ENCODE measurements at regions not wholly inside any gene's neighbourhood (a gene's known extent, or its start where the extent isn't known, plus 50 kb on each side); places are given as distances from the start of the nearest gene placed in this dataset.
"Not testable (repeated sequence)": the region's sequence is repeated elsewhere in the genome, so short reads cannot be mapped to it uniquely, and the experiment has no call there.

DNA sequence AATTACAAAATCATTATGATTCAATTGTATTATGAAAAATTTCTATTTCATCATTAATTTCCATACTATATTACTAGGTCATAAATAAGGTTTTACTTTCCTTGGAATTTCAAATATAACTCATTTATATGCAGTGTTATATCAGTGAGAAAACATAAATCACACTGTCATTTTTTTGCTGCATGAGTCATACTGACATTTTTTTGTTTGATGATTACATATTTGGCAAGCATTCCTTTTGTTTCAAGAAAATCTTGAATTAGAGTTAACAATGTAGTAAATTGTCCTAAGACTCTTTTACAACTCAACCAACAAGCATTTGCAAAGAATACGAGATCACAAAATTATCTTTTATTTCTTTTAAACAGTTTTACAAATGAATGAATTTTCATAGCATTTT, 298.4 kb upstream of the SEMA6A start:
- Mint-ChIP-seq H3K4me3 (no peak overlapping the region), H3K36me3 (peaks cover 14% of the 10 kb centered on the region), H3K27ac (no peak overlapping the region), H3K27me3 (ENCODE audit: low read depth) (no peaks in the 10 kb centered on the region), H3K9me3 (peaks cover 18% of the 10 kb centered on the region), H3K4me1 (peaks cover under 1% of the 10 kb centered on the region)
- no peak for DNase-seq (ENCODE audit: low spot score)
- TF ChIP-seq ESRRA (CRISPR knock-in tag; IDR thresholded peaks at IDR 0.05; ENCODE audit: borderline replicate concordance) (no peak), GTF2I (CRISPR knock-in tag; conservative IDR thresholded peaks at IDR 0.05) (no peak), NR1H2 (CRISPR knock-in tag; IDR thresholded peaks at IDR 0.05) (no peak), MXD4 (CRISPR knock-in tag; IDR thresholded peaks at IDR 0.05; ENCODE audit: borderline replicate concordance) (no peak), ZNF219 (CRISPR knock-in tag; IDR thresholded peaks at IDR 0.05; ENCODE audit: borderline replicate concordance) (no peak), ZNF423 (CRISPR knock-in tag; IDR thresholded peaks at IDR 0.05) (no peak), ZNF396 (CRISPR knock-in tag; IDR thresholded peaks at IDR 0.05; ENCODE audit: borderline replicate concordance) (no peak)
- TF ChIP-seq, protein P1, sequence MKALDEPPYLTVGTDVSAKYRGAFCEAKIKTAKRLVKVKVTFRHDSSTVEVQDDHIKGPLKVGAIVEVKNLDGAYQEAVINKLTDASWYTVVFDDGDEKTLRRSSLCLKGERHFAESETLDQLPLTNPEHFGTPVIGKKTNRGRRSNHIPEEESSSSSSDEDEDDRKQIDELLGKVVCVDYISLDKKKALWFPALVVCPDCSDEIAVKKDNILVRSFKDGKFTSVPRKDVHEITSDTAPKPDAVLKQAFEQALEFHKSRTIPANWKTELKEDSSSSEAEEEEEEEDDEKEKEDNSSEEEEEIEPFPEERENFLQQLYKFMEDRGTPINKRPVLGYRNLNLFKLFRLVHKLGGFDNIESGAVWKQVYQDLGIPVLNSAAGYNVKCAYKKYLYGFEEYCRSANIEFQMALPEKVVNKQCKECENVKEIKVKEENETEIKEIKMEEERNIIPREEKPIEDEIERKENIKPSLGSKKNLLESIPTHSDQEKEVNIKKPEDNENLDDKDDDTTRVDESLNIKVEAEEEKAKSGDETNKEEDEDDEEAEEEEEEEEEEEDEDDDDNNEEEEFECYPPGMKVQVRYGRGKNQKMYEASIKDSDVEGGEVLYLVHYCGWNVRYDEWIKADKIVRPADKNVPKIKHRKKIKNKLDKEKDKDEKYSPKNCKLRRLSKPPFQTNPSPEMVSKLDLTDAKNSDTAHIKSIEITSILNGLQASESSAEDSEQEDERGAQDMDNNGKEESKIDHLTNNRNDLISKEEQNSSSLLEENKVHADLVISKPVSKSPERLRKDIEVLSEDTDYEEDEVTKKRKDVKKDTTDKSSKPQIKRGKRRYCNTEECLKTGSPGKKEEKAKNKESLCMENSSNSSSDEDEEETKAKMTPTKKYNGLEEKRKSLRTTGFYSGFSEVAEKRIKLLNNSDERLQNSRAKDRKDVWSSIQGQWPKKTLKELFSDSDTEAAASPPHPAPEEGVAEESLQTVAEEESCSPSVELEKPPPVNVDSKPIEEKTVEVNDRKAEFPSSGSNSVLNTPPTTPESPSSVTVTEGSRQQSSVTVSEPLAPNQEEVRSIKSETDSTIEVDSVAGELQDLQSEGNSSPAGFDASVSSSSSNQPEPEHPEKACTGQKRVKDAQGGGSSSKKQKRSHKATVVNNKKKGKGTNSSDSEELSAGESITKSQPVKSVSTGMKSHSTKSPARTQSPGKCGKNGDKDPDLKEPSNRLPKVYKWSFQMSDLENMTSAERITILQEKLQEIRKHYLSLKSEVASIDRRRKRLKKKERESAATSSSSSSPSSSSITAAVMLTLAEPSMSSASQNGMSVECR (CRISPR knock-in tag; IDR thresholded peaks at IDR 0.05; ENCODE audit: borderline replicate concordance): no peak
- TF ChIP-seq, protein P2, sequence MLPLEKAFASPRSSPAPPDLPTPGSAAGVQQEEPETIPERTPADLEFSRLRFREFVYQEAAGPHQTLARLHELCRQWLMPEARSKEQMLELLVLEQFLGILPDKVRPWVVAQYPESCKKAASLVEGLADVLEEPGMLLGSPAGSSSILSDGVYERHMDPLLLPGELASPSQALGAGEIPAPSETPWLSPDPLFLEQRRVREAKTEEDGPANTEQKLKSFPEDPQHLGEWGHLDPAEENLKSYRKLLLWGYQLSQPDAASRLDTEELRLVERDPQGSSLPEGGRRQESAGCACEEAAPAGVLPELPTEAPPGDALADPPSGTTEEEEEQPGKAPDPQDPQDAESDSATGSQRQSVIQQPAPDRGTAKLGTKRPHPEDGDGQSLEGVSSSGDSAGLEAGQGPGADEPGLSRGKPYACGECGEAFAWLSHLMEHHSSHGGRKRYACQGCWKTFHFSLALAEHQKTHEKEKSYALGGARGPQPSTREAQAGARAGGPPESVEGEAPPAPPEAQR (CRISPR knock-in tag; IDR thresholded peaks at IDR 0.05): no peak
- TF ChIP-seq, protein P3, sequence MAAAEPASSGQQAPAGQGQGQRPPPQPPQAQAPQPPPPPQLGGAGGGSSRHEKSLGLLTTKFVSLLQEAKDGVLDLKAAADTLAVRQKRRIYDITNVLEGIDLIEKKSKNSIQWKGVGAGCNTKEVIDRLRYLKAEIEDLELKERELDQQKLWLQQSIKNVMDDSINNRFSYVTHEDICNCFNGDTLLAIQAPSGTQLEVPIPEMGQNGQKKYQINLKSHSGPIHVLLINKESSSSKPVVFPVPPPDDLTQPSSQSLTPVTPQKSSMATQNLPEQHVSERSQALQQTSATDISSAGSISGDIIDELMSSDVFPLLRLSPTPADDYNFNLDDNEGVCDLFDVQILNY (CRISPR knock-in tag; IDR thresholded peaks at IDR 0.05): no peak
- TF ChIP-seq, protein P4, sequence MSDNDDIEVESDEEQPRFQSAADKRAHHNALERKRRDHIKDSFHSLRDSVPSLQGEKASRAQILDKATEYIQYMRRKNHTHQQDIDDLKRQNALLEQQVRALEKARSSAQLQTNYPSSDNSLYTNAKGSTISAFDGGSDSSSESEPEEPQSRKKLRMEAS (CRISPR knock-in tag; IDR thresholded peaks at IDR 0.05): no peak
- CTCF ChIA-PET: no interaction called here
- no peak for ATAC-seq
- POLR2A ChIA-PET: no interaction called here

- Mint-ChIP-seq H3K9me3 (peaks cover 18% of the 10 kb centered on the region), H3K27me3 (ENCODE audit: low read depth) (no peaks in the 10 kb centered on the region), H3K27ac (no peak overlapping the region), H3K4me1 (peaks cover 6% of the 10 kb centered on the region), H3K4me3 (no peak overlapping the region), H3K36me3 (peaks cover 14% of the 10 kb centered on the region)
- ChIA-PET CTCF (no interaction called here), POLR2A (no interaction called here)
- no peak for DNase-seq (ENCODE audit: low spot score)
- ATAC-seq: no peak
- no peak for TF ChIP-seq ZNF138 (CRISPR knock-in tag; conservative IDR thresholded peaks at IDR 0.05)
- no peak for TF ChIP-seq NR2C2 (CRISPR knock-in tag; IDR thresholded peaks at IDR 0.05)
- no peak for TF ChIP-seq CREM (CRISPR knock-in tag; IDR thresholded peaks at IDR 0.05)
- no peak for TF ChIP-seq TP53 (CRISPR knock-in tag; IDR thresholded peaks at IDR 0.05)
- TF ChIP-seq ZNF232 (CRISPR knock-in tag; IDR thresholded peaks at IDR 0.05): no peak
- no peak for TF ChIP-seq SOX15 (CRISPR knock-in tag; IDR thresholded peaks at IDR 0.05)
- no peak for TF ChIP-seq OVOL2 (CRISPR knock-in tag; IDR thresholded peaks at IDR 0.05; ENCODE audit: borderline replicate concordance)
- TF ChIP-seq, protein P5, sequence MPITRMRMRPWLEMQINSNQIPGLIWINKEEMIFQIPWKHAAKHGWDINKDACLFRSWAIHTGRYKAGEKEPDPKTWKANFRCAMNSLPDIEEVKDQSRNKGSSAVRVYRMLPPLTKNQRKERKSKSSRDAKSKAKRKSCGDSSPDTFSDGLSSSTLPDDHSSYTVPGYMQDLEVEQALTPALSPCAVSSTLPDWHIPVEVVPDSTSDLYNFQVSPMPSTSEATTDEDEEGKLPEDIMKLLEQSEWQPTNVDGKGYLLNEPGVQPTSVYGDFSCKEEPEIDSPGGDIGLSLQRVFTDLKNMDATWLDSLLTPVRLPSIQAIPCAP (CRISPR knock-in tag; IDR thresholded peaks at IDR 0.05): no peak
- TF ChIP-seq KAT7 (CRISPR knock-in tag; IDR thresholded peaks at IDR 0.05; ENCODE audit: borderline replicate concordance): no peak
- TF ChIP-seq, protein P6, sequence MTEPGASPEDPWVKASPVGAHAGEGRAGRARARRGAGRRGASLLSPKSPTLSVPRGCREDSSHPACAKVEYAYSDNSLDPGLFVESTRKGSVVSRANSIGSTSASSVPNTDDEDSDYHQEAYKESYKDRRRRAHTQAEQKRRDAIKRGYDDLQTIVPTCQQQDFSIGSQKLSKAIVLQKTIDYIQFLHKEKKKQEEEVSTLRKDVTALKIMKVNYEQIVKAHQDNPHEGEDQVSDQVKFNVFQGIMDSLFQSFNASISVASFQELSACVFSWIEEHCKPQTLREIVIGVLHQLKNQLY (CRISPR knock-in tag; IDR thresholded peaks at IDR 0.05): no peak
- no peak for TF ChIP-seq NFYB (CRISPR knock-in tag; conservative IDR thresholded peaks at IDR 0.05; ENCODE audit: low read depth)
- TF ChIP-seq, protein P7, sequence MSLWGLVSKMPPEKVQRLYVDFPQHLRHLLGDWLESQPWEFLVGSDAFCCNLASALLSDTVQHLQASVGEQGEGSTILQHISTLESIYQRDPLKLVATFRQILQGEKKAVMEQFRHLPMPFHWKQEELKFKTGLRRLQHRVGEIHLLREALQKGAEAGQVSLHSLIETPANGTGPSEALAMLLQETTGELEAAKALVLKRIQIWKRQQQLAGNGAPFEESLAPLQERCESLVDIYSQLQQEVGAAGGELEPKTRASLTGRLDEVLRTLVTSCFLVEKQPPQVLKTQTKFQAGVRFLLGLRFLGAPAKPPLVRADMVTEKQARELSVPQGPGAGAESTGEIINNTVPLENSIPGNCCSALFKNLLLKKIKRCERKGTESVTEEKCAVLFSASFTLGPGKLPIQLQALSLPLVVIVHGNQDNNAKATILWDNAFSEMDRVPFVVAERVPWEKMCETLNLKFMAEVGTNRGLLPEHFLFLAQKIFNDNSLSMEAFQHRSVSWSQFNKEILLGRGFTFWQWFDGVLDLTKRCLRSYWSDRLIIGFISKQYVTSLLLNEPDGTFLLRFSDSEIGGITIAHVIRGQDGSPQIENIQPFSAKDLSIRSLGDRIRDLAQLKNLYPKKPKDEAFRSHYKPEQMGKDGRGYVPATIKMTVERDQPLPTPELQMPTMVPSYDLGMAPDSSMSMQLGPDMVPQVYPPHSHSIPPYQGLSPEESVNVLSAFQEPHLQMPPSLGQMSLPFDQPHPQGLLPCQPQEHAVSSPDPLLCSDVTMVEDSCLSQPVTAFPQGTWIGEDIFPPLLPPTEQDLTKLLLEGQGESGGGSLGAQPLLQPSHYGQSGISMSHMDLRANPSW (CRISPR knock-in tag; conservative IDR thresholded peaks at IDR 0.05; ENCODE audit: low read depth): no peak
These were observed 297.9 kb upstream of the SEMA6A start for GRCh38 chr5:116872486-116872885.

DNA sequence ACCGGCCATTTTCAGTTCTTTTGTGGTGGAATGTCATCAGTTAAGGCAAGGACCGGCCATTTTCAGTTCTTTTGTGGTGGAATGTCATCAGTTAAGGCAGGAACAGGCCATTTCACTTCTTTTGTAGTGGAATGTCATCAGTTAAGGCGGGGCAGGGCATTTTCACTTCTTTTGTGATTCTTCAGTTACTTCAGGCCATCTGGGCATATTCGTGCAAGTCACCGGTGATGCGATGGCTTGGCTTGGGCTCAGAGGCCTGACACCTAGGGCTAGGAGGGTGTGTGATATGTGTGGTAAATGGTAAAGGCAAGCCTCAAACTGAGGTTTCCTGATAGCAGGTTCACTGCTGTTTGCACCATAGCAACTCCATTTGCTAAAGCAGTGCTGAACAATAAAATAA, 293.2 kb upstream of the SEMA6A start:
- H3K4me3 Mint-ChIP-seq; POLR2A ChIA-PET; CTCF ChIA-PET; H3K27me3 Mint-ChIP-seq (ENCODE audit: low read depth); ATAC-seq: not testable (repeated sequence)
- Mint-ChIP-seq H3K36me3 (peaks cover 14% of the 10 kb centered on the region), H3K27ac (peak overlapping the region; percentile 79), H3K9me3 (peaks cover 18% of the 10 kb centered on the region), H3K4me1 (peaks cover 48% of the 10 kb centered on the region)
- DNase-seq (ENCODE audit: low spot score): peak; percentile 21
